Duodenal mucosa (tissue), 2 donors: ENCODE measurements at regions not wholly inside any gene's neighbourhood (a gene's known extent, or its start where the extent isn't known, plus 50 kb on each side); places are given as distances from the start of the nearest gene placed in this dataset.

ENCODE experiments used
- H3K27ac ChIP-seq: one replicate; pipeline ENCODE4 v1.7.0; 2013; ENCODE audit warnings: low read depth, low read length
- H3K27me3 ChIP-seq, 2 donors: one replicate each; pipeline ENCODE4 v1.7.0; 2013; ENCODE audit warnings: low read length in 2 of 2, control low read depth in 1 of 2; ENCODE audit not compliant: insufficient read depth in 2 of 2, control insufficient read depth in 1 of 2
- H3K36me3 ChIP-seq, 2 donors: one replicate each; pipeline ENCODE4 v1.7.0; 2013; ENCODE audit warnings: low read length in 2 of 2, control low read depth in 1 of 2; ENCODE audit not compliant: insufficient read depth in 2 of 2, control insufficient read depth in 1 of 2
- H3K4me1 ChIP-seq, 2 donors: one replicate each; pipeline ENCODE4 v1.7.0; 2013; ENCODE audit warnings: low read length in 2 of 2, control low read depth in 1 of 2; ENCODE audit not compliant: insufficient read depth in 2 of 2, control insufficient read depth in 1 of 2
- H3K4me3 ChIP-seq, 2 donors: one replicate each; pipeline ENCODE4 v1.7.0; 2013; ENCODE audit warnings: low read length in 2 of 2, low read depth in 1 of 2
- H3K9ac ChIP-seq, 2 donors: one replicate each; pipeline ENCODE4 v1.7.0; 2013; ENCODE audit warnings: low read length in 2 of 2, low read depth in 1 of 2
- H3K9me3 ChIP-seq, 2 donors: one replicate each; pipeline ENCODE4 v1.7.0; 2013; ENCODE audit warnings: low read length in 2 of 2, control low read depth in 1 of 2; ENCODE audit not compliant: control insufficient read depth in 1 of 2

DNA sequence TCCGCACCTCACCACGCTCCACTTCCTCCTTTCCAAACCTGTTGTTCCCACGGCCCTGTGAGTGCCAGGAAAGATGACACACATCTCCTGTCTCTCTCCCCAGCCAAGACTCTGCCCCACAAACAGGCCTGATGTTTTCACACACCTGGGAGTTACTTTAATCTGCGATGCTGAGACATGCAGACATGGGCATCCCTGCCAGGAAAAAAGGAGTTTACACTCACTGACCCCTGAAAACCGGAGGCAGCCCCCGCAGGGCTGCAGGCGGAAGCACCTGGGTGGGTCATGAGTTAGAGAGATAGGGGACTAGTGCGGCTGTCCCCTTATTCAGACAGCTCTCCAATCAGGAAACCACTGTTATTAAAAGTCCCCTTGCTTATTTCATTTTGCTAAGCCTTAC is 106.4 kb upstream of the CARD11 start:
- Histone ChIP-seq H3K27ac (no peak overlapping the region), H3K9me3 (no peaks in the 10 kb centered on the region), H3K36me3 (no peaks in the 10 kb centered on the region), H3K4me1 (no peaks in the 10 kb centered on the region), H3K4me3 (no peak overlapping the region), H3K9ac (no peak overlapping the region), H3K27me3 (peaks cover 3 to 4% of the 10 kb centered on the region in 2 donors)

DNA sequence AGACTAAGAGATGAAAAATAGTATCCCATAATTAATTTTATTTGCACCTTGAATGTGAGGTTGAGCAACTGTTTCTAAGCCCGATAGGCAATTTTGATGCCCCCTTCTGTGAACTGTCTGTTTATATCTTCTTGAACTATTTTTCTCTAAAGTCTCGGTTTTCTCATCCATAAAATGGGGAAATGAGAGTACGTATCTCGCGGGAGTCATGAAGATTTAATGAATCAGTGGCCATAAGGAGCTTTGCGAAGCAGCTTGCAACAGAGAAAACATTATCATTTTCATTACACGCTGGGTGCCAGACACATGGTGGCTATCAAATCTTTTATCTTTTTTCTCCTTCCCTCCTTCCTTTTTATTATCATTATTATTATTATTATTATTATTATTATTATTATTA is 108.1 kb upstream of the CARD11 start:
- H3K36me3 ChIP-seq, result no peaks in the 10 kb centered on the region
- no peak overlapping the region for H3K9ac ChIP-seq
- no peaks in the 10 kb centered on the region for H3K9me3 ChIP-seq
- no peak overlapping the region for H3K4me3 ChIP-seq
- H3K4me1 ChIP-seq, result no peaks in the 10 kb centered on the region
- H3K27ac ChIP-seq, result no peak overlapping the region
- H3K27me3 ChIP-seq, result peaks cover 0 to 3% of the 10 kb centered on the region in 2 donors

DNA sequence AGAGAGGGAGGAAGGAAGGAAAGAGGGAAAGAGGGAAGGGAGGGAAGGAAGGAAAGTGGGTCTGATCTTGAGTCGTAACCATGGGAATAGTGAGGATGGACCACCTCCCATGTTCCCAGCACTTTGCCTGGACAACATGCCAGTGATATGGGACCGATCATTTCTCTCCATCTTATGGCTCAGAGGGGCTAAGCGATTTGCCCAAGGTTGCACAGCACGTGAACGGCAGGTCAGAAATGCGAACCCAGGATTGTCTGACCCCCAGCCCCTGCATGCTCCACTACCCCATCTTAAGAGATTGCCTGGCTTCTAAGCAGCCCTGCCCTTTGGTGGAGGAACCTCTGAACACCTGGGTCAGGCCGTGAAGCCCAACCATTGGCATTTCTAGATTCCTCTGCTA is 109.0 kb upstream of the CARD11 start:
- H3K9ac ChIP-seq, result no peak overlapping the region
- no peak overlapping the region for H3K27ac ChIP-seq
- no peaks in the 10 kb centered on the region for H3K9me3 ChIP-seq
- no peaks in the 10 kb centered on the region for H3K4me1 ChIP-seq
- H3K27me3 ChIP-seq, result peaks cover 0 to 3% of the 10 kb centered on the region in 2 donors
- H3K36me3 ChIP-seq, result no peaks in the 10 kb centered on the region
- no peak overlapping the region for H3K4me3 ChIP-seq

DNA sequence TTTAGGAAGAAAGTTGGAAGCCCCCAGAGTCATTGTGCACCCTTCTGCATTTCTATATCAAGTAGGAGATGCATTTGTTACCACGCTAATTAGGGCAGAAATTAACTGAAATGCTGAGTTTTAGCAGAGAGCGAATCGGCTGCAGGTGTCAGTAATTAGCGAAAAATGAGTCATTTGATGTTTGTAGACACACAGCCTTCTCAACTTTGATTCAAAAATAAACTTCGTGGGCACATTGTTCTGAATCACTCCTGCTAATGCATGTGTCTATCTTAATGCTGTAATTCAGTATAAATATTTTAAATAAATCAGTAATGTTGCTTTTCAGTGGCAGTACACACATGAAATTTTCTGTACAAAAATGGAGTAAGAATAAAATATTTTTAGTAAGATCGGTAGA is 109.5 kb upstream of the CARD11 start:
- H3K4me1 ChIP-seq, result no peaks in the 10 kb centered on the region
- no peak overlapping the region for H3K4me3 ChIP-seq
- H3K9ac ChIP-seq, result no peak overlapping the region
- no peaks in the 10 kb centered on the region for H3K9me3 ChIP-seq
- H3K36me3 ChIP-seq, result no peaks in the 10 kb centered on the region
- no peak overlapping the region for H3K27ac ChIP-seq
- H3K27me3 ChIP-seq, result peaks cover 0 to 3% of the 10 kb centered on the region in 2 donors

DNA sequence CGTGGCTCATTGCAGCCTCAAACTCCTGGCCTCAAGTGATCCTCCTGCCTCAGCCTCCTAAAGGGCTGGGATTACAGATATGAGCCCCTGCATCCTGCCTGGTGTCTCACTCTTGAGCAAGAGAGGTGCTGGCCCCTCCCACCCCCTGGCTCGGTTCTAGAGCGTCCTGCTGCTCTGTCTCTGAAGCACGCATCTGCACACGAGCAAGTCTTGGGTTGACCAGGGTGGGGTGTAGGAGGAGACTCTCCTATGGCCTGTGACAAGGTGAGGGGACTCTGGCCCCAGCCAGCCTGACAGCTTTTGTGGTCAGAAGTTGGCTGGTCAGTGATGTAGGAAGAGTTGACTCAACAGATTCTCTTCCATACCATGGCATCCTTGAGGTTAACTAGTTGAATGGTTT is 110.7 kb upstream of the CARD11 start:
- H3K27ac ChIP-seq, result no peak overlapping the region
- no peak overlapping the region for H3K9ac ChIP-seq
- no peaks in the 10 kb centered on the region for H3K36me3 ChIP-seq
- no peaks in the 10 kb centered on the region for H3K4me1 ChIP-seq
- H3K27me3 ChIP-seq, result peaks cover 0 to 3% of the 10 kb centered on the region in 2 donors
- H3K4me3 ChIP-seq, result no peak overlapping the region
- no peaks in the 10 kb centered on the region for H3K9me3 ChIP-seq

DNA sequence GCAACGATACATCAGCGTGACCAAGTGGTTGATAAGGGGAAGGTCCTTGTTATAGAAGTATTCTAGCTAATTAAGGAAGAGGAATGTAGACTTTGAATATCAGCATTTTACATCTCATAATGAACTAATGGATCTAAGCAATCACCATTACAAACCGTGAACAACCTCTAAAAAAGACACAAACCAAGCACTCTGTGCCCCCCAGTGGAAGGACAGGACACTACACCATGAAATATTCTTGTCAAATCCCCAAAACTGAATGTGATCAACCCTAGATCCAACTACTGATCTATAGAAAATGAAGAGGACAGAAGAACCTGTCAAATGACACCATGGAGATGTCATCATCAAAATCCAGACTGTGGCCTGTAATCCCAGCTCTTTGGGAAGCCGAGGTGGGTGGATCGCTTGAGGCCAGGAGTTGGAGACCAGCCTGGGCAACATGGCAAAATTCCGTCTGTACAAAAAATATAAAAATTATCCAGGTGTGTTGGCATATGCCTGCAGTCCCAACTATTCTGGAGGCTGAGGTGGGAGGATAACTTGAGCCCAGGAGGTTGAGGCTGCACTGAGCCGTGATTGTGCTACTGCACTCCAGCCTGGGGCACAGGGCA is 111.3 kb upstream of the CARD11 start:
- Histone ChIP-seq H3K27me3 (peaks cover 0 to 3% of the 10 kb centered on the region in 2 donors), H3K4me1 (no peaks in the 10 kb centered on the region), H3K27ac (no peak overlapping the region), H3K36me3 (no peaks in the 10 kb centered on the region), H3K9ac (no peak overlapping the region), H3K9me3 (no peaks in the 10 kb centered on the region), H3K4me3 (no peak overlapping the region)

DNA sequence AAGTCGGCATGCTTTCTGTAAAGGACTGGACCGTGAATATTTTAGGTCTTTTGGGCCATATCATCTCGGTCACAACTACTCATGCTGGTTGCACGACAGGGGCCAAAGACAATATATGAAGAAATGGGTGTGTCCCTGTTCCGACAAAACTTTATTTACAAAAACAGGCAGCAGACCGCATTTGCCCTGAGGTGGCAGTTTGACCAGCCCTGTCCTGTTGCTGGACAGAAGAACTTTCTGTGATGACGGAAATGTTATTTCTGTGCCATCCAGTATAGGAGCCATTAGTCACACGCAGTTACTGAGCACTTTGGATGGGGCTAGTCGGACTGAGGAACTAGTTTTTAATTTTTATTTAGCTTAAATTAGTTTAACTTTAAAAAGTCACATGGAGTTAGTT is 112.8 kb upstream of the CARD11 start:
- no peak overlapping the region for H3K27ac ChIP-seq
- H3K9ac ChIP-seq, result no peak overlapping the region
- H3K27me3 ChIP-seq, result peaks cover 0 to 3% of the 10 kb centered on the region in 2 donors

DNA sequence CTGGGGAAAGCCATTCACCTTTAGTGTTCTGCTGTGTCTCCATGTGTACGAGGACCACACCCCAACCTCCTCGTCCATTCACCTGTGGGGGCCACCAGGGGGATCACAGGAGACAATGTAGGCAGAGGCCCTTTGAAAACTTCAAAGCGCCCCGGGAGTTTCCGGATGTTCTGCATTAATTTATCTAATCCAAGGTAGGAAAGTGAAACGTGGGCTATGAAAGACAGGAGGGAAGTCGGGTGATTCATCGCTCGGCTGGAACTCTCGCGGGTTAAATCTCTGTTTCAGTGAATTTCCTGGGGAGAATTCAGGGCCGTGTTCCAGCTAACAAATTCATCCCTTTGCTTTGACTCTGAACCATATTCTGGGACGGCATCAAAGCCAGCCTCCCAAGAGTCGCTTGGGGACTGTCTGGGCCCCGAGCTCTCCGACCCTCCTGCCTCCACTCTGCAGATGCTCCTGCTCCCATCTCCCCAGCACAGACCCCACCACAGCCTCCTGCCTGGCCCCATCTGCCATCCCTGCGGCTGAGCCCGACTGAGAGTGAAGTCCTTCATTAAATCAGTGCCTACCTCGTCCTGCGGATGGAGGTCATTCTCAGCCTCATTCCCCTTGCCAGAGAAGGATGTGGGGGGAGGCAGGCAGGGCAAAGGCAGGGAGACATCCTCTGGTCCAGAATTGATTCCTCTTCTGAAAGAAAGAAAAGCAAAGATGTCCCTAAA is 114.1 kb upstream of the CARD11 start:
- Histone ChIP-seq H3K27me3 (peaks cover 0 to 3% of the 10 kb centered on the region in 2 donors), H3K4me1 (no peaks in the 10 kb centered on the region), H3K9me3 (no peaks in the 10 kb centered on the region), H3K4me3 (no peak overlapping the region), H3K27ac (no peak overlapping the region), H3K36me3 (no peaks in the 10 kb centered on the region), H3K9ac (no peak overlapping the region)

More for the DNA sequence above, 112.8 kb upstream of the CARD11 start:
- H3K4me3 ChIP-seq, result no peak overlapping the region
- no peaks in the 10 kb centered on the region for H3K36me3 ChIP-seq
- no peaks in the 10 kb centered on the region for H3K4me1 ChIP-seq
- H3K9me3 ChIP-seq, result no peaks in the 10 kb centered on the region

DNA sequence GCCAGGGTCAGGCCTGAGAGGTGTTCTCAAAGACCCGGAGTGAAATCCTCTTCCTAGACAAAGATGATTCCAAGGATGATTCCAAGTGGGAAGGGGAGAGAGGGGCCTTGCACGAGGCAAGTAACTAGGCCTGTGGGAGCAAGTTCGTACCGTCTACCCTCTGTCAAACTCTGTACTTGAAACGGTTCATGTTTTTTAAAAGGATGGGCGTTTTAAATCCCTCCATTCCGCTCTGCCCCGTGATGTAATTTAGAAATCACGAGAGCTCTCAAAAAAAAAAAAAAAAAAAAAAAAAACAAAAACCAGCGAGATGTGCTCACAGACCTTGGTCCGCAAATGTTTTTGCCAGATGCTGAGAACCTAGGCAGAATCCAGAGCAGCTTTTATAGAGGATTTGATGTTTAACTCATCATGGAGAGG is 114.7 kb upstream of the CARD11 start:
- no peak overlapping the region for H3K4me3 ChIP-seq
- no peaks in the 10 kb centered on the region for H3K4me1 ChIP-seq
- no peaks in the 10 kb centered on the region for H3K36me3 ChIP-seq
- no peak overlapping the region for H3K27ac ChIP-seq
- H3K9me3 ChIP-seq, result no peaks in the 10 kb centered on the region
- no peak overlapping the region for H3K9ac ChIP-seq
- H3K27me3 ChIP-seq, result peaks cover 0 to 3% of the 10 kb centered on the region in 2 donors

DNA sequence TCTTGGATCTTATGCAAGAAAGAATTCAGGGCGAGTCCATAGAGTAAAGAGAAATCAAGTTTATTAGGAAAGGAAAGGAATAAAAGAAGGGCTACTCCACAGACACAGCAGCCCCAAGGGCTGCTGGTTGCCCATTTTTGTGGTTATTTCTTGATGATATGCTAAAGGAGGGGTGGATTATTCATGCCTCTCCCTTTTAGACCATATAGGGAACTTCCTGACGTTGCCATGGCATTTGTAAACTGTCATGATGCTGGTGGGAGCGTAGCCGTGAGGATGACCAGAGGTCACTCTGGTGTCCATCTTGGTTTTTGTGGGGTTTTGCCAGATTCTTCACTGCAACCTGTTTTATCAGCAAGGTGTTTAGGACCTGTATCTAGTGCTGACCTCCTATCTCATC is 115.4 kb upstream of the CARD11 start:
- H3K4me3 ChIP-seq, result no peak overlapping the region
- no peak overlapping the region for H3K27ac ChIP-seq
- no peaks in the 10 kb centered on the region for H3K9me3 ChIP-seq
- H3K36me3 ChIP-seq, result no peaks in the 10 kb centered on the region
- H3K27me3 ChIP-seq, result peaks cover 0 to 3% of the 10 kb centered on the region in 2 donors
- no peaks in the 10 kb centered on the region for H3K4me1 ChIP-seq
- no peak overlapping the region for H3K9ac ChIP-seq
